Testis (tissue), 2 donors: ENCODE measurements at regions not wholly inside any gene's neighbourhood (a gene's known extent, or its start where the extent isn't known, plus 50 kb on each side); places are given as distances from the start of the nearest gene placed in this dataset.

ENCODE experiments used
- DNase-seq: peaks from one replicate; pipeline ENCODE4 v3.0.0-alpha.2; 2019
- H3K27ac ChIP-seq, 2 donors: fragments of 200-600 bp; sonication (generic); one replicate each; pipeline ENCODE4 v1.5.1; 2019
- H3K27me3 ChIP-seq: fragments of 200-600 bp; sonication (generic); one replicate; pipeline ENCODE4 v1.5.1; 2019
- H3K36me3 ChIP-seq: fragments of 200-600 bp; sonication (generic); one replicate; pipeline ENCODE4 v1.5.1; 2017; ENCODE audit warnings: low read depth; ENCODE audit errors: missing control alignments
- H3K4me1 ChIP-seq: fragments of 200-600 bp; sonication (generic); one replicate; pipeline ENCODE4 v1.5.1; 2019
- H3K4me3 ChIP-seq, 2 donors: fragments of 200-600 bp; sonication (generic); one replicate each; pipeline ENCODE4 v1.5.1; 2017 to 2019
- H3K9me3 ChIP-seq: fragments of 200-600 bp; sonication (generic); one replicate; pipeline ENCODE4 v1.5.1; 2017
- POLR2A ChIP-seq: fragments of 450-650 bp; IDR thresholded peaks from one replicate; pipeline ENCODE4 v1.6.1; 2017; ENCODE audit warnings: antibody characterized with exemption, mild to moderate bottlenecking, moderate library complexity
- WGBS, 2 donors: methylation state at CpG; one replicate each; pipeline ENCODE4 v1.1.5; 2018; 5-methylcytosine and 5-hydroxymethylcytosine counted together
- intact Hi-C: fragments of 100-400 bp; cut with DNase I; formaldehyde crosslinking; loops from one replicate; pipeline ENCODE4 v1.15.1; 2023; ENCODE audit warnings: low total_unique reads
- TF ChIP-seq, protein P1 (sequence below), 3 experiments: fragments of 450-650 bp in 2 of 3; fragments of 200-600 bp in 1 of 3; sonication (generic) in 1 of 3; IDR thresholded peaks; one replicate each; pipeline ENCODE4 v1.5.1; 2016 to 2019; ENCODE audit warnings: antibody characterized with exemption in 3 of 3, mild to moderate bottlenecking in 2 of 3, moderate library complexity in 1 of 3

DNA sequence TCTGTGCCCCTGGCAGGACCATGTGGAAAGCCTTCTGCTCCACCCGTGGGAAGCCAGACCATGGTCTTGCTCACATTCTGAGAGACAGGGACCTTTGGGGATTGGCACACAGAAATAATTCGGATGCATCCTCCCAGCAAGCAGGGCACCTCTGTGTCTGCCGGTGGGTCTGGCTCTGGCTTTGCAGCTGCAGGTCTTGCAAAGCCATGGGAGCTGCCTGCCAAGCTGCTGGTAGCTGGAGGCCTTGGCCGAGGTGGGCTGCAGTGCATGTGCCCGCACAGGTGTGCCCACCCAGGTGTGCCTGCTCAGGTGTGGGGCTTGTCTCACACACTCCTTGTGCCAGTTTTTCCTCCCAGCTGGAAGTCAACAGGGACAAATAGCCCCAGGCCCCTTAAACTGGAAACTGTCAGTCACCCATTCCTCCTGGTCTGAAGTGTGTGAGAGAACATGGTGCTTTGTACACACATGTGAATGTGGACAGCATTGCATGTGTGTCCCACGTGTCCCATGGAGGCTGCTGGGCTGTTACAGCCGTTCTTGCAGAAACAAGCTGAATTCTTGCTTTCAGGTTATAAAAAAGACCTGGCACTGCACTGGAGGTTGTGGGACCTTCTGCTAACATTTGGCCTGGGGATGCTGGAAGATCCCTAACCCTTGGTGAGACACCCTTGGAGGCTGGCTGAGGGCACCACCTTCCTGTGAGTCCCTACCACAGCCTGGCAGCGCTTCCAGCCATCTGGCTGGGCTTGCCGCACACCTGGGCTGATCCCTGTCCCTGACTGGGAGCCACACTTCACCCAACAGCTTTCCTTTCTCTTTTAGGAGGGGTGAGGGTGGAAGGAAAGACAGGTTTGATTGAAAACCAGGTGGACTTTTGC lies 54.9 kb upstream of the SMOC2 start:
- no peaks in the 10 kb centered on the region for H3K9me3 ChIP-seq
- no peak overlapping the region for H3K27ac ChIP-seq
- no peak overlapping the region for H3K4me3 ChIP-seq
- intact Hi-C loops = no loop called here
- WGBS, 2 donors = 82 to 84% methylated on average over 5 to 9 of the region's 9 CpGs
- no peaks in the 10 kb centered on the region for H3K4me1 ChIP-seq
- no peak for DNase-seq
- no peak for TF ChIP-seq POLR2A
- TF ChIP-seq, protein P1, sequence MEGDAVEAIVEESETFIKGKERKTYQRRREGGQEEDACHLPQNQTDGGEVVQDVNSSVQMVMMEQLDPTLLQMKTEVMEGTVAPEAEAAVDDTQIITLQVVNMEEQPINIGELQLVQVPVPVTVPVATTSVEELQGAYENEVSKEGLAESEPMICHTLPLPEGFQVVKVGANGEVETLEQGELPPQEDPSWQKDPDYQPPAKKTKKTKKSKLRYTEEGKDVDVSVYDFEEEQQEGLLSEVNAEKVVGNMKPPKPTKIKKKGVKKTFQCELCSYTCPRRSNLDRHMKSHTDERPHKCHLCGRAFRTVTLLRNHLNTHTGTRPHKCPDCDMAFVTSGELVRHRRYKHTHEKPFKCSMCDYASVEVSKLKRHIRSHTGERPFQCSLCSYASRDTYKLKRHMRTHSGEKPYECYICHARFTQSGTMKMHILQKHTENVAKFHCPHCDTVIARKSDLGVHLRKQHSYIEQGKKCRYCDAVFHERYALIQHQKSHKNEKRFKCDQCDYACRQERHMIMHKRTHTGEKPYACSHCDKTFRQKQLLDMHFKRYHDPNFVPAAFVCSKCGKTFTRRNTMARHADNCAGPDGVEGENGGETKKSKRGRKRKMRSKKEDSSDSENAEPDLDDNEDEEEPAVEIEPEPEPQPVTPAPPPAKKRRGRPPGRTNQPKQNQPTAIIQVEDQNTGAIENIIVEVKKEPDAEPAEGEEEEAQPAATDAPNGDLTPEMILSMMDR (IDR thresholded peaks at IDR 0.05) = no peak
- no peaks in the 10 kb centered on the region for H3K27me3 ChIP-seq
- H3K36me3 ChIP-seq = no peaks in the 10 kb centered on the region

DNA sequence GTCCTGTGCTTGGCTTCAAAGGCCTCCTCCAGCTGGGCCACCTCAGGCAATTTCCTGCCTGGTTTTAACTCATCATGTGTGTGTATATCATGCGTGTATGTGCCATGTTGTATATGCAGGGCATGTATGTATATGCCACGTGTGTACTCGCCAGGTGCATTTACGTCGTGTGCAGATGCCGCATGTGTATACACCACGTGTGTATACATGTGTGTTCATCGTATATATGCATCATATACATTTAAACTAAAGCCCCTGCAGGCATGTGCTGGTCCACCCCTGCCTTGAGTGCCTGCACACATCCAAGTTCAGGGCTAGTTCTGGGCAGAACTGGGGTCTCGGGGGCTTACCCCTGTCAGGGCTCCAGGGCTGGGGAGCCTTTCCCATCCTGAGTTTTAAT lies 54.0 kb upstream of the SMOC2 start:
- TF ChIP-seq, protein P1 (IDR thresholded peaks at IDR 0.05) = no peak
- TF ChIP-seq POLR2A = no peak
- Histone ChIP-seq H3K9me3 (no peaks in the 10 kb centered on the region), H3K4me1 (no peaks in the 10 kb centered on the region), H3K36me3 (no peaks in the 10 kb centered on the region), H3K27me3 (no peaks in the 10 kb centered on the region), H3K27ac (no peak overlapping the region), H3K4me3 (no peak overlapping the region)
- no peak for DNase-seq
- intact Hi-C loops = no loop called here
- WGBS, 2 donors = 91 to 100% methylated on average over 1 to 9 of the region's 9 CpGs

DNA sequence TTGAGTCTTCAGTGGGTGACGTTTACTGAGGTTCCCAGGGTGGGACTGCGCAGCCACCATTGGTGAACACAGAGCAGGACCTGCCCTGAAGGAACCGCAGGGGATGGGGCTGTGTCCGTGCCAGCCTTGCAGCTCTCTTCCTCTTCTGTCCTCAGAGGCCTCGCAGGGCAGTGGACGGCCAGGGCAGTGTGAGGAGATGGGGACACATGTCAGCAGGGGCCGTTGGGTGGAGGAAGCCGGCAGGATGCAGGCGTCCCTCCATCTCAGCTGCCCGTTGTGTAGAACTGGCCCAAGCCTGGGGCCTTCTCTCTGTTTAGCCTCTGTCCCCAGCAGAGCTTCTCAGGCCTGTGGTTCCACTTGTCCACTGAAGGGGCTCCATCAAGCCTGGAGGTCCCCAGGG lies 53.6 kb upstream of the SMOC2 start:
- Histone ChIP-seq H3K9me3 (no peaks in the 10 kb centered on the region), H3K27ac (no peak overlapping the region), H3K4me1 (no peaks in the 10 kb centered on the region), H3K27me3 (no peaks in the 10 kb centered on the region), H3K4me3 (no peak overlapping the region), H3K36me3 (no peaks in the 10 kb centered on the region)
- intact Hi-C loops = no loop called here
- DNase-seq = no peak
- TF ChIP-seq POLR2A = no peak
- TF ChIP-seq, protein P1 (IDR thresholded peaks at IDR 0.05) = no peak
- WGBS, 2 donors = 89 to 93% methylated on average over 7 to 10 of the region's 10 CpGs

DNA sequence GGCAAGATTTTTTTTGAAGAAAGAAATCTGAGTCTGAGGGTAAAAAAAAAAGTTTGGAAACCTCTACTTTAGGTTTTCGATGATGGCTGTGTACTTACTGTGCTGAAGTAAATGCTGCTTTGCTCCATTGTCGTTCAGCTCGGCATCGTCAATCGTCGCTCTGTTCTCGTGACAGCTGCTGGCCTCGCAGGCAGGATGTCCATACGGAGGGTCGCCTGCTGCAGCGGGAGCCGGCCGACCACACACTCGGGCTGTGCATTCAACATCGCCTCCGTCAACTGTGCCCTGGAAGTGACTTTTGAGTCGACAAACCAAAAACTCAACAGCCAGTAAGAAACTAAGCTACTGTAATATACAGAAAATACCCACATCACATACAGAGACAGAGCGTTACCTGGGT lies 53.1 kb upstream of the SMOC2 start:
- Histone ChIP-seq H3K36me3 (no peaks in the 10 kb centered on the region), H3K27me3 (no peaks in the 10 kb centered on the region), H3K9me3 (no peaks in the 10 kb centered on the region), H3K27ac (no peak overlapping the region), H3K4me1 (no peaks in the 10 kb centered on the region), H3K4me3 (no peak overlapping the region)
- intact Hi-C loops = no loop called here
- 88 to 94% methylated on average over 18 of the region's 18 CpGs for WGBS, 2 donors
- DNase-seq = no peak
- TF ChIP-seq, protein P1 (IDR thresholded peaks at IDR 0.05) = no peak
- no peak for TF ChIP-seq POLR2A
